ENCODE measurements at regions not wholly inside any gene's neighbourhood (a gene's known extent, or its start where the extent isn't known, plus 50 kb on each side); places are given as distances from the start of the nearest gene placed in this dataset.

DNA sequence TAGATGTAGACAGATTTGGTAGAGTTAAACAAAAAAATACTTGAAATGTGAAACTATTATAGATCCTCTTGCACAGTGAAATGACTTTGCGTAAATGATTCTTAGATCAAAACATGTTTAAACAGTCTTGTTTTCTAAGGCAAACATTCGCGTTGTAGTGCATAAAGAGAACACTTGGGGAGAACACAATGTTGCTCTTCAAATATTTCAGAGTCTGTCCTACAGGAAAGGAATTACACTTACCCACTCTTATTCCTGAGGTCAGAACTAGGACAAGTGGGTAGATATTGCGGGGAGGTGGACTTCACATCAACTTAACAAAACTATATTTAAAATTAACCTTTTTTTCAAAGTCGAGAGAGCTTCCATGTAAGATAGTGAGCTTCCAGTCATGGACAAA lies 183.5 kb upstream of the PCSK2 start:
- no peak overlapping the region for H2BK12ac ChIP-seq (ENCODE audit: insufficient read length, low read depth, low read length)
- no peak overlapping the region for H2BK5ac ChIP-seq (ENCODE audit: insufficient read length, low read length)
- no peaks in the 10 kb centered on the region for H3K23me2 ChIP-seq (ENCODE audit: insufficient read length, low read depth, low read length, poor library complexity, severe bottlenecking)
- no peak overlapping the region for H2BK20ac ChIP-seq (ENCODE audit: low read depth, low read length, poor library complexity, severe bottlenecking)
- no peaks in the 10 kb centered on the region for H4K20me1 ChIP-seq (ENCODE audit: control insufficient read depth, insufficient read depth, insufficient read length)
- TF ChIP-seq, protein P1, sequence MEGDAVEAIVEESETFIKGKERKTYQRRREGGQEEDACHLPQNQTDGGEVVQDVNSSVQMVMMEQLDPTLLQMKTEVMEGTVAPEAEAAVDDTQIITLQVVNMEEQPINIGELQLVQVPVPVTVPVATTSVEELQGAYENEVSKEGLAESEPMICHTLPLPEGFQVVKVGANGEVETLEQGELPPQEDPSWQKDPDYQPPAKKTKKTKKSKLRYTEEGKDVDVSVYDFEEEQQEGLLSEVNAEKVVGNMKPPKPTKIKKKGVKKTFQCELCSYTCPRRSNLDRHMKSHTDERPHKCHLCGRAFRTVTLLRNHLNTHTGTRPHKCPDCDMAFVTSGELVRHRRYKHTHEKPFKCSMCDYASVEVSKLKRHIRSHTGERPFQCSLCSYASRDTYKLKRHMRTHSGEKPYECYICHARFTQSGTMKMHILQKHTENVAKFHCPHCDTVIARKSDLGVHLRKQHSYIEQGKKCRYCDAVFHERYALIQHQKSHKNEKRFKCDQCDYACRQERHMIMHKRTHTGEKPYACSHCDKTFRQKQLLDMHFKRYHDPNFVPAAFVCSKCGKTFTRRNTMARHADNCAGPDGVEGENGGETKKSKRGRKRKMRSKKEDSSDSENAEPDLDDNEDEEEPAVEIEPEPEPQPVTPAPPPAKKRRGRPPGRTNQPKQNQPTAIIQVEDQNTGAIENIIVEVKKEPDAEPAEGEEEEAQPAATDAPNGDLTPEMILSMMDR (conservative IDR thresholded peaks at IDR 0.05): no peak
- H3K27ac ChIP-seq (ENCODE audit: insufficient read length, low read depth, low read length): no peak overlapping the region
- Mint-ChIP-seq H3K36me3 (ENCODE audit: insufficient read depth in 1 of 3, low read depth in 3 of 3) (no peaks in the 10 kb centered on the region), H3K4me1 (peaks cover 6 to 9% of the 10 kb centered on the region in 2 experiments; a peak in 3 of 4 replicates), H3K27ac (no peak overlapping the region), H3K27me3 (ENCODE audit: low read depth) (no peaks in the 10 kb centered on the region; the same call in 1 of the 2 replicates), H3K9me3 (no peaks in the 10 kb centered on the region; a peak in 1 of 5 replicates), H3K4me3 (no peak overlapping the region)
- no peak overlapping the region for H2AK5ac ChIP-seq (ENCODE audit: insufficient read length, low read length)
- H3K9me3 ChIP-seq (ENCODE audit: control insufficient read depth, low read depth, low read length): no peaks in the 10 kb centered on the region
- H4K91ac ChIP-seq (ENCODE audit: insufficient read length, low read depth, low read length): no peak overlapping the region
- peaks cover 2% of the 10 kb centered on the region; the same call in 1 of the 2 replicates for H3K4me1 ChIP-seq (ENCODE audit: insufficient read depth, low read length)
- no peak overlapping the region for H3K4ac ChIP-seq (ENCODE audit: low read depth, low read length)
- no peak overlapping the region for H4K8ac ChIP-seq (replicated peaks; ENCODE audit: insufficient read length, low read depth, low read length)
- no peak for DNase-seq
- H3K18ac ChIP-seq (ENCODE audit: insufficient read length, low read depth, low read length): no peak overlapping the region
- no peaks in the 10 kb centered on the region for H3K79me2 ChIP-seq (ENCODE audit: insufficient read depth, low read length)
- H3K23ac ChIP-seq (ENCODE audit: insufficient read length, low read depth, low read length): no peak overlapping the region
- H3K9ac ChIP-seq (ENCODE audit: extremely low read depth, insufficient read length, low read length): no peak overlapping the region
- no peak overlapping the region for H2BK120ac ChIP-seq (ENCODE audit: low read depth, low read length, poor library complexity, severe bottlenecking)
- H2AFZ ChIP-seq (ENCODE audit: low read length): no peak overlapping the region
- H4K5ac ChIP-seq (ENCODE audit: insufficient read length, low read depth, low read length): no peak overlapping the region
- H3K27me3 ChIP-seq (ENCODE audit: insufficient read depth, low read length): no peaks in the 10 kb centered on the region; the same call in 1 of the 2 replicates
- no peak overlapping the region for H3K4me2 ChIP-seq (ENCODE audit: insufficient read depth, insufficient read length, low read length)
- H3K14ac ChIP-seq (ENCODE audit: insufficient read depth, low read length): no peak overlapping the region
- no peaks in the 10 kb centered on the region for H3K79me1 ChIP-seq (ENCODE audit: insufficient read depth, low read depth, low read length, poor library complexity, severe bottlenecking)
- H3T11ph ChIP-seq (ENCODE audit: low read length): no peak overlapping the region
- no peak overlapping the region for H2BK15ac ChIP-seq (ENCODE audit: low read depth, low read length)
- no CpG with 5 or more reads among the region's 5 CpGs for WGBS (ENCODE audit: extremely low coverage, insufficient read length, low lambda C conversion rate)
- H3K56ac ChIP-seq (ENCODE audit: insufficient read length, low read depth, low read length): no peak overlapping the region

Data from H9 (cell line).